ENCODE measurements at regions not wholly inside any gene's neighbourhood (a gene's known extent, or its start where the extent isn't known, plus 50 kb on each side); places are given as distances from the start of the nearest gene placed in this dataset.

- TF ChIP-seq CTCF (IDR thresholded peaks at IDR 0.05) (no peak), POLR2A (IDR thresholded peaks at IDR 0.05) (no peak)
Measured at GRCh38 chr1:234845097-234845660, 235.2 kb upstream of the IRF2BP2 start.
